H9 (cell line): ENCODE measurements at regions not wholly inside any gene's neighbourhood (a gene's known extent, or its start where the extent isn't known, plus 50 kb on each side); places are given as distances from the start of the nearest gene placed in this dataset.

Experiments
- DNase-seq: peaks from one replicate; pipeline ENCODE4 v3.0.0-alpha.2; 2017
- H2AFZ ChIP-seq: one replicate; pipeline ENCODE4 v1.6.1; 2013; ENCODE audit warnings: mild to moderate bottlenecking, low read length, control low read depth, moderate library complexity
- H2AK5ac ChIP-seq: 2 replicates; pipeline ENCODE4 v1.6.1; 2013; ENCODE audit warnings: low read length, control low read depth, mixed read lengths; ENCODE audit not compliant: insufficient read length
- H2BK120ac ChIP-seq: one replicate; pipeline ENCODE4 v1.6.1; 2013; ENCODE audit warnings: low read depth, mild to moderate bottlenecking, low read length, control low read depth, inconsistent platforms; ENCODE audit not compliant: poor library complexity, severe bottlenecking
- H2BK12ac ChIP-seq: 2 replicates; pipeline ENCODE4 v1.6.1; 2013; ENCODE audit warnings: low read length, control low read depth, mixed read lengths, low read depth; ENCODE audit not compliant: insufficient read length
- H2BK15ac ChIP-seq: 2 replicates; pipeline ENCODE4 v1.6.1; 2013; ENCODE audit warnings: low read depth, low read length, control low read depth
- H2BK20ac ChIP-seq: one replicate; pipeline ENCODE4 v1.6.1; 2013; ENCODE audit warnings: low read depth, mild to moderate bottlenecking, low read length, control low read depth, inconsistent platforms; ENCODE audit not compliant: poor library complexity, severe bottlenecking
- H2BK5ac ChIP-seq: 2 replicates; pipeline ENCODE4 v1.6.1; 2013; ENCODE audit warnings: low read length, control low read depth, mixed read lengths; ENCODE audit not compliant: insufficient read length
- H3K14ac ChIP-seq: 2 replicates; pipeline ENCODE4 v1.6.1; 2013; ENCODE audit warnings: low read length, control low read depth; ENCODE audit not compliant: insufficient read depth
- H3K18ac ChIP-seq: 2 replicates; pipeline ENCODE4 v1.6.1; 2013; ENCODE audit warnings: low read depth, mild to moderate bottlenecking, mixed read lengths, low read length, control low read depth; ENCODE audit not compliant: insufficient read length
- H3K23ac ChIP-seq: 2 replicates; pipeline ENCODE4 v1.6.1; 2013; ENCODE audit warnings: low read length, control low read depth, mixed read lengths, low read depth; ENCODE audit not compliant: insufficient read length
- H3K23me2 ChIP-seq: 2 replicates; pipeline ENCODE4 v1.6.1; 2013; ENCODE audit warnings: low read depth, mild to moderate bottlenecking, mixed read lengths, low read length, control low read depth; ENCODE audit not compliant: insufficient read length, poor library complexity, severe bottlenecking
- H3K27ac ChIP-seq: 2 replicates; pipeline ENCODE4 v1.5.1; 2013; ENCODE audit warnings: low read length, control low read depth, mixed read lengths, low read depth; ENCODE audit not compliant: insufficient read length
- H3K27me3 ChIP-seq: 2 replicates; pipeline ENCODE4 v1.6.1; 2013; ENCODE audit warnings: low read length, control low read depth, inconsistent platforms; ENCODE audit not compliant: insufficient read depth
- H3K4ac ChIP-seq: 2 replicates; pipeline ENCODE4 v1.6.1; 2013; ENCODE audit warnings: low read depth, mild to moderate bottlenecking, control low read depth, inconsistent platforms, low read length, moderate library complexity
- H3K4me1 ChIP-seq: 2 replicates; pipeline ENCODE4 v1.6.1; 2013; ENCODE audit warnings: low read length, control low read depth, inconsistent platforms; ENCODE audit not compliant: insufficient read depth
- H3K4me2 ChIP-seq: 2 replicates; pipeline ENCODE4 v1.6.1; 2013; ENCODE audit warnings: low read length, control low read depth, mixed read lengths; ENCODE audit not compliant: insufficient read length, insufficient read depth
- H3K56ac ChIP-seq: 2 replicates; pipeline ENCODE4 v1.6.1; 2013; ENCODE audit warnings: low read depth, mild to moderate bottlenecking, mixed read lengths, low read length, control low read depth; ENCODE audit not compliant: insufficient read length
- H3K79me1 ChIP-seq: 2 replicates; pipeline ENCODE4 v1.6.1; 2013; ENCODE audit warnings: low read depth, mild to moderate bottlenecking, moderate library complexity, low read length, control low read depth, inconsistent platforms; ENCODE audit not compliant: insufficient read depth, poor library complexity, severe bottlenecking
- H3K79me2 ChIP-seq: 2 replicates; pipeline ENCODE4 v1.6.1; 2013; ENCODE audit warnings: low read length, control low read depth, inconsistent platforms; ENCODE audit not compliant: insufficient read depth
- H3K9ac ChIP-seq: 2 replicates; pipeline ENCODE4 v1.6.1; 2013; ENCODE audit warnings: low read length, control low read depth, mixed read lengths; ENCODE audit not compliant: insufficient read length; ENCODE audit errors: extremely low read depth
- H3K9me3 ChIP-seq: one replicate; pipeline ENCODE4 v1.6.1; 2013; ENCODE audit warnings: low read depth, low read length, inconsistent platforms; ENCODE audit not compliant: control insufficient read depth
- H3T11ph ChIP-seq: one replicate; pipeline ENCODE4 v1.6.1; 2013; ENCODE audit warnings: mild to moderate bottlenecking, low read length, control low read depth, inconsistent platforms
- H4K20me1 ChIP-seq: one replicate; pipeline ENCODE4 v1.6.1; 2013; ENCODE audit not compliant: control insufficient read depth, insufficient read length, insufficient read depth
- H4K5ac ChIP-seq: 2 replicates; pipeline ENCODE4 v1.6.1; 2013; ENCODE audit warnings: low read depth, mild to moderate bottlenecking, mixed read lengths, low read length, control low read depth; ENCODE audit not compliant: insufficient read length
- H4K8ac ChIP-seq: replicated peaks from 2 replicates; pipeline ENCODE4 v1.6.1; 2013; ENCODE audit warnings: low read length, control low read depth, mixed read lengths, low read depth; ENCODE audit not compliant: insufficient read length
- H4K91ac ChIP-seq: 2 replicates; pipeline ENCODE4 v1.6.1; 2013; ENCODE audit warnings: low read depth, mild to moderate bottlenecking, moderate library complexity, mixed read lengths, low read length, control low read depth; ENCODE audit not compliant: insufficient read length
- H3K27ac Mint-ChIP-seq, 3 experiments: 2 replicates in 2 of 3; 3 replicates in 1 of 3; pipeline ENCODE4 v1.8.0; 2020 to 2021; ENCODE audit warnings: mixed read lengths in 3 of 3, mild to moderate bottlenecking in 1 of 3, moderate library complexity in 1 of 3
- H3K27me3 Mint-ChIP-seq: 2 replicates; pipeline ENCODE4 v1.8.0; 2021; ENCODE audit warnings: low read depth, mild to moderate bottlenecking, moderate library complexity, mixed read lengths
- H3K36me3 Mint-ChIP-seq, 3 experiments: 2 replicates in 2 of 3; 3 replicates in 1 of 3; pipeline ENCODE4 v1.8.0; 2020 to 2021; ENCODE audit warnings: low read depth in 3 of 3, mixed read lengths in 3 of 3; ENCODE audit not compliant: insufficient read depth in 1 of 3
- H3K4me1 Mint-ChIP-seq, 2 experiments: 2 replicates each; pipeline ENCODE4 v1.8.0; 2020; ENCODE audit warnings: mixed read lengths in 2 of 2
- H3K4me3 Mint-ChIP-seq, 2 experiments: 2 replicates in 1 of 2; 3 replicates in 1 of 2; pipeline ENCODE4 v1.8.0; 2020 to 2021; ENCODE audit warnings: mild to moderate bottlenecking in 2 of 2, mixed read lengths in 2 of 2, moderate library complexity in 1 of 2
- H3K9me3 Mint-ChIP-seq, 2 experiments: 2 replicates in 1 of 2; 3 replicates in 1 of 2; pipeline ENCODE4 v1.8.0; 2020; ENCODE audit warnings: mild to moderate bottlenecking in 2 of 2, mixed read lengths in 2 of 2, moderate library complexity in 1 of 2
- WGBS: extraction: QIAGEN DNeasy Blood & Tissue Kit; methylation state at CpG from one replicate; pipeline ENCODE4 v1.1.7; 2013; ENCODE audit warnings: missing lambda C conversion rate, low lambda C conversion rate, mixed read lengths; ENCODE audit not compliant: insufficient read length; ENCODE audit errors: extremely low coverage; 5-methylcytosine and 5-hydroxymethylcytosine counted together
- TF ChIP-seq, protein P1 (sequence below): fragments of 200-600 bp; sonication (generic); conservative IDR thresholded peaks from 3 replicates; pipeline ENCODE4 v1.8.0; 2021; ENCODE audit warnings: antibody characterized with exemption, mild to moderate bottlenecking

DNA sequence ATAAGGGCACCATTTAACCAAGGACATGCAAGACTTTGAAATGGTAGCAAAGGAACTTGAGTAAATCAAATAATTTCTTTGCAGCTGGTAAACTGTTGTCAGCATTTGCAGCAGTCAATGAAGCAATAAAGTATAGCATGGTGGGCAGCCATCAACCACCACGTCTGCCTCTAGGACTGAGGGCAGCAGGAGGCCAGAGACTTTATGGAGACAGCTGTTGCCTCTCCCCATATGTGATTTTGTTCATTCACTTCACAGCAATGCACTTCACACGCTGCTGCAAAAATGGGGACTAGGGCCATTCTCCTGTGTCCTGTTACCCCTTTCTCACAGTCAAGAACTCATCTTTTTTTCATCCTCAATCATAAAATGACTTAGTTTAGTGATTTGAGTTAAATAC lies 51.3 kb upstream of the PCDH9 start:
- no peak overlapping the region for H3K4me2 ChIP-seq
- H3K27ac Mint-ChIP-seq: no peak overlapping the region
- no peak overlapping the region for H2BK20ac ChIP-seq
- H3K4ac ChIP-seq: no peak overlapping the region
- no peak overlapping the region for H3K56ac ChIP-seq
- H4K20me1 ChIP-seq: no peaks in the 10 kb centered on the region
- H3K27me3 ChIP-seq: no peaks in the 10 kb centered on the region
- H2BK5ac ChIP-seq: no peak overlapping the region
- H3T11ph ChIP-seq: no peak overlapping the region
- H3K4me1 Mint-ChIP-seq: peaks cover 0 to 10% of the 10 kb centered on the region in 2 experiments; a peak in 2 of 4 replicates
- no peak overlapping the region for H3K27ac ChIP-seq
- H3K79me1 ChIP-seq: no peaks in the 10 kb centered on the region
- H3K27me3 Mint-ChIP-seq: no peaks in the 10 kb centered on the region
- DNase-seq: no peak
- H3K23ac ChIP-seq: no peak overlapping the region
- no peak overlapping the region for H4K5ac ChIP-seq
- H2BK15ac ChIP-seq: no peak overlapping the region
- no peaks in the 10 kb centered on the region for H3K4me1 ChIP-seq
- no peaks in the 10 kb centered on the region; a peak in 1 of 7 replicates for H3K36me3 Mint-ChIP-seq
- H2AK5ac ChIP-seq: no peak overlapping the region
- H4K91ac ChIP-seq: no peak overlapping the region
- no peak overlapping the region for H3K14ac ChIP-seq
- no peak overlapping the region for H2AFZ ChIP-seq
- no peaks in the 10 kb centered on the region for H3K9me3 Mint-ChIP-seq
- H4K8ac ChIP-seq: no peak overlapping the region
- TF ChIP-seq, protein P1, sequence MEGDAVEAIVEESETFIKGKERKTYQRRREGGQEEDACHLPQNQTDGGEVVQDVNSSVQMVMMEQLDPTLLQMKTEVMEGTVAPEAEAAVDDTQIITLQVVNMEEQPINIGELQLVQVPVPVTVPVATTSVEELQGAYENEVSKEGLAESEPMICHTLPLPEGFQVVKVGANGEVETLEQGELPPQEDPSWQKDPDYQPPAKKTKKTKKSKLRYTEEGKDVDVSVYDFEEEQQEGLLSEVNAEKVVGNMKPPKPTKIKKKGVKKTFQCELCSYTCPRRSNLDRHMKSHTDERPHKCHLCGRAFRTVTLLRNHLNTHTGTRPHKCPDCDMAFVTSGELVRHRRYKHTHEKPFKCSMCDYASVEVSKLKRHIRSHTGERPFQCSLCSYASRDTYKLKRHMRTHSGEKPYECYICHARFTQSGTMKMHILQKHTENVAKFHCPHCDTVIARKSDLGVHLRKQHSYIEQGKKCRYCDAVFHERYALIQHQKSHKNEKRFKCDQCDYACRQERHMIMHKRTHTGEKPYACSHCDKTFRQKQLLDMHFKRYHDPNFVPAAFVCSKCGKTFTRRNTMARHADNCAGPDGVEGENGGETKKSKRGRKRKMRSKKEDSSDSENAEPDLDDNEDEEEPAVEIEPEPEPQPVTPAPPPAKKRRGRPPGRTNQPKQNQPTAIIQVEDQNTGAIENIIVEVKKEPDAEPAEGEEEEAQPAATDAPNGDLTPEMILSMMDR: no peak
- H3K18ac ChIP-seq: no peak overlapping the region
- H2BK12ac ChIP-seq: no peak overlapping the region
- WGBS: no CpG with 5 or more reads among the region's 2 CpGs
- H3K4me3 Mint-ChIP-seq: no peak overlapping the region
- no peak overlapping the region for H3K9ac ChIP-seq
- H3K23me2 ChIP-seq: no peaks in the 10 kb centered on the region
- no peaks in the 10 kb centered on the region for H3K79me2 ChIP-seq
- no peak overlapping the region for H2BK120ac ChIP-seq
- H3K9me3 ChIP-seq: no peaks in the 10 kb centered on the region
